AG04449 (cell line): ENCODE measurements at regions not wholly inside any gene's neighbourhood (a gene's known extent, or its start where the extent isn't known, plus 50 kb on each side); places are given as distances from the start of the nearest gene placed in this dataset.

Experiments
- CTCF ChIA-PET: fragments of 350-600 bp; formaldehyde crosslinking; extraction: SDS; loops from one replicate; lab custom pipeline; 2021; ENCODE audit warnings: antibody characterized with exemption; lab: Yijun Ruan, JAX
- POLR2A ChIA-PET: fragments of 400-600, 350-600 bp; formaldehyde crosslinking; extraction: SDS; loops from one replicate; lab custom pipeline; 2020; ENCODE audit warnings: antibody characterized with exemption, inconsistent platforms; lab: Yijun Ruan, JAX
- DNase-seq: peaks from one replicate; pipeline ENCODE4 v3.0.0-alpha.2; 2010; ENCODE audit warnings: low read depth, low spot score
- H3K4me3 ChIP-seq: 2 replicates; pipeline ENCODE4 v1.5.1; 2011; ENCODE audit warnings: low read depth, mild to moderate bottlenecking, control low read depth, low read length
- CTCF ChIP-seq: IDR thresholded peaks from one replicate; pipeline ENCODE4 v1.5.1; 2011; ENCODE audit warnings: mild to moderate bottlenecking, moderate library complexity, low read length, control low read depth, inconsistent platforms; ENCODE audit not compliant: insufficient read depth; ENCODE audit errors: missing control alignments

GRCh38 chr14:41393512-41393911, 213.2 kb upstream of the LRFN5 start:
- TF ChIP-seq CTCF, result no peak
- no peak for DNase-seq
- no peak overlapping the region for H3K4me3 ChIP-seq
- ChIA-PET CTCF (no interaction called here), POLR2A (no interaction called here)

- TF ChIP-seq CTCF, result no peak
- CTCF ChIA-PET, result no interaction called here
Measured at GRCh38 chr14:41392226-41392625, 214.4 kb upstream of the LRFN5 start.

GRCh38 chr14:41389355-41389754, 217.3 kb upstream of the LRFN5 start:
- H3K4me3 ChIP-seq, result no peak overlapping the region
- ChIA-PET CTCF (no interaction called here), POLR2A (no interaction called here)
- DNase-seq, result no peak
- no peak for TF ChIP-seq CTCF

More at GRCh38 chr14:41392226-41392625, 214.4 kb upstream of the LRFN5 start:
- DNase-seq, result no peak
- POLR2A ChIA-PET, result no interaction called here
- H3K4me3 ChIP-seq, result no peak overlapping the region

GRCh38 chr14:41385797-41386196, 220.9 kb upstream of the LRFN5 start:
- H3K4me3 ChIP-seq, result no peak overlapping the region
- no peak for DNase-seq
- CTCF ChIA-PET, result no interaction called here
- TF ChIP-seq CTCF, result no peak
- POLR2A ChIA-PET, result no interaction called here

- no peak overlapping the region for H3K4me3 ChIP-seq
- CTCF ChIA-PET, result no interaction called here
- DNase-seq, result no peak
- POLR2A ChIA-PET, result no interaction called here
- TF ChIP-seq CTCF, result no peak
Measured at GRCh38 chr14:41380017-41380416, 226.7 kb upstream of the LRFN5 start.

GRCh38 chr14:41378526-41378925, 228.2 kb upstream of the LRFN5 start:
- no peak for TF ChIP-seq CTCF
- ChIA-PET POLR2A (no interaction called here), CTCF (no interaction called here)
- no peak overlapping the region for H3K4me3 ChIP-seq
- no peak for DNase-seq

- POLR2A ChIA-PET, result no interaction called here
- DNase-seq, result no peak
- CTCF ChIA-PET, result no interaction called here
- H3K4me3 ChIP-seq, result no peak overlapping the region
- no peak for TF ChIP-seq CTCF
Measured at GRCh38 chr14:41377932-41378331, 228.7 kb upstream of the LRFN5 start.
